Kidney capillary endothelial cell (primary cell): ENCODE measurements at regions not wholly inside any gene's neighbourhood (a gene's known extent, or its start where the extent isn't known, plus 50 kb on each side); places are given as distances from the start of the nearest gene placed in this dataset.
"Not testable (repeated sequence)": the region's sequence is repeated elsewhere in the genome, so short reads cannot be mapped to it uniquely, and the experiment has no call there.

Experiments used
- DNase-seq: peaks from one replicate; pipeline ENCODE4 v3.0.0-alpha.2; 2018; ENCODE audit warnings: low spot score

- DNase-seq = not testable (repeated sequence)
These were observed 195.8 kb upstream of the SYNCRIP start for GRCh38 chr6:85838351-85839119.

- DNase-seq = no peak
These were observed 186.3 kb upstream of the SYNCRIP start for GRCh38 chr6:85828973-85829372.

GRCh38 chr6:85826997-85827396 lies 184.3 kb upstream of the SYNCRIP start:
- no peak for DNase-seq

- no peak for DNase-seq
These were observed 181.6 kb upstream of the SYNCRIP start for GRCh38 chr6:85824329-85824728.

- no peak for DNase-seq
These were observed 167.9 kb upstream of the SYNCRIP start for GRCh38 chr6:85810558-85810957.

- no peak for DNase-seq
These were observed 161.0 kb upstream of the SYNCRIP start for GRCh38 chr6:85803721-85804120.

- no peak for DNase-seq
These were observed 159.5 kb upstream of the SYNCRIP start for GRCh38 chr6:85802162-85802561.

- no peak for DNase-seq
These were observed 156.4 kb upstream of the SYNCRIP start for GRCh38 chr6:85798931-85799652.

- no peak for DNase-seq
These were observed 155.3 kb upstream of the SYNCRIP start for GRCh38 chr6:85797993-85798392.

- DNase-seq = no peak
These were observed 153.3 kb upstream of the SYNCRIP start for GRCh38 chr6:85795945-85796344.

- no peak for DNase-seq
These were observed 149.6 kb upstream of the SYNCRIP start for GRCh38 chr6:85792254-85792653.

GRCh38 chr6:85775883-85776282 lies 133.2 kb upstream of the SYNCRIP start:
- DNase-seq = no peak

GRCh38 chr6:85772641-85773040 lies 130.0 kb upstream of the SYNCRIP start:
- DNase-seq = no peak

GRCh38 chr6:85771925-85772430 lies 129.3 kb upstream of the SYNCRIP start:
- no peak for DNase-seq

GRCh38 chr6:85771455-85771854 lies 128.8 kb upstream of the SYNCRIP start:
- DNase-seq = no peak

GRCh38 chr6:85764844-85765243 lies 122.2 kb upstream of the SYNCRIP start:
- no peak for DNase-seq

GRCh38 chr6:85756982-85757381 lies 114.3 kb upstream of the SYNCRIP start:
- peak; percentile 6 for DNase-seq

- DNase-seq = no peak
These were observed 112.2 kb upstream of the SYNCRIP start for GRCh38 chr6:85754894-85755293.

- no peak for DNase-seq
These were observed 109.9 kb upstream of the SYNCRIP start for GRCh38 chr6:85752602-85753001.

GRCh38 chr6:85751374-85752055 lies 108.8 kb upstream of the SYNCRIP start:
- DNase-seq = no peak

GRCh38 chr6:85750146-85750545 lies 107.5 kb upstream of the SYNCRIP start:
- not testable (repeated sequence) for DNase-seq

GRCh38 chr6:85749236-85749635 lies 106.5 kb upstream of the SYNCRIP start:
- DNase-seq = no peak

- no peak for DNase-seq
These were observed 105.0 kb upstream of the SYNCRIP start for GRCh38 chr6:85747666-85748065.
